ENCODE measurements at regions not wholly inside any gene's neighbourhood (a gene's known extent, or its start where the extent isn't known, plus 50 kb on each side); places are given as distances from the start of the nearest gene placed in this dataset.

DNA sequence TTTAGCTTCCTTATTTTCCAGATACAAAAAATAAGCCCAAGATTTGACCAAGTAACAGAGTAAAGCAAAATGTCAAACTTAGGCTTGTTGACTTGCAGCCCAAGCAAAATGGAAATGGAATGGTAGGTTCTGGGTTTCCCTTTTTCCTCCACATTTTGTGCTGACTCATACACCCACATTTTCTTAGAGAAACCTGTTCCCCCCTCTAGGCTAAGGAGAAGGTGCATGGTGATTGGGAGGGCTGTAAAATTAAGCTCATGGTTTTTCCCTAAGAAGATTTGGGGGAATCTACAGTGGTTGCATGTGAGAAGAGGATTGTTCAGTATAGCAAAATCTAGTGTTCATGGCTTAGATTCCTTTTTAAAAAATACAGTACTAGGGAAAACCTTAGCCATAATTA lies 127.4 kb downstream of the ARL4A start:
- no peak for TF ChIP-seq POLR2AphosphoS5 (IDR thresholded peaks at IDR 0.05; ENCODE audit: low read depth, low read length)
- TF ChIP-seq TAF1 (IDR thresholded peaks at IDR 0.05; ENCODE audit: borderline replicate concordance, insufficient read depth, low read length) = no peak
- TF ChIP-seq, protein P1, sequence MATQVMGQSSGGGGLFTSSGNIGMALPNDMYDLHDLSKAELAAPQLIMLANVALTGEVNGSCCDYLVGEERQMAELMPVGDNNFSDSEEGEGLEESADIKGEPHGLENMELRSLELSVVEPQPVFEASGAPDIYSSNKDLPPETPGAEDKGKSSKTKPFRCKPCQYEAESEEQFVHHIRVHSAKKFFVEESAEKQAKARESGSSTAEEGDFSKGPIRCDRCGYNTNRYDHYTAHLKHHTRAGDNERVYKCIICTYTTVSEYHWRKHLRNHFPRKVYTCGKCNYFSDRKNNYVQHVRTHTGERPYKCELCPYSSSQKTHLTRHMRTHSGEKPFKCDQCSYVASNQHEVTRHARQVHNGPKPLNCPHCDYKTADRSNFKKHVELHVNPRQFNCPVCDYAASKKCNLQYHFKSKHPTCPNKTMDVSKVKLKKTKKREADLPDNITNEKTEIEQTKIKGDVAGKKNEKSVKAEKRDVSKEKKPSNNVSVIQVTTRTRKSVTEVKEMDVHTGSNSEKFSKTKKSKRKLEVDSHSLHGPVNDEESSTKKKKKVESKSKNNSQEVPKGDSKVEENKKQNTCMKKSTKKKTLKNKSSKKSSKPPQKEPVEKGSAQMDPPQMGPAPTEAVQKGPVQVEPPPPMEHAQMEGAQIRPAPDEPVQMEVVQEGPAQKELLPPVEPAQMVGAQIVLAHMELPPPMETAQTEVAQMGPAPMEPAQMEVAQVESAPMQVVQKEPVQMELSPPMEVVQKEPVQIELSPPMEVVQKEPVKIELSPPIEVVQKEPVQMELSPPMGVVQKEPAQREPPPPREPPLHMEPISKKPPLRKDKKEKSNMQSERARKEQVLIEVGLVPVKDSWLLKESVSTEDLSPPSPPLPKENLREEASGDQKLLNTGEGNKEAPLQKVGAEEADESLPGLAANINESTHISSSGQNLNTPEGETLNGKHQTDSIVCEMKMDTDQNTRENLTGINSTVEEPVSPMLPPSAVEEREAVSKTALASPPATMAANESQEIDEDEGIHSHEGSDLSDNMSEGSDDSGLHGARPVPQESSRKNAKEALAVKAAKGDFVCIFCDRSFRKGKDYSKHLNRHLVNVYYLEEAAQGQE (IDR thresholded peaks at IDR 0.05; ENCODE audit: insufficient read depth in 1 of 2, low read depth in 2 of 2, low read length in 2 of 2) = no peak
- no peak for TF ChIP-seq SIN3A (IDR thresholded peaks at IDR 0.05; ENCODE audit: borderline replicate concordance, insufficient read depth, low read length)
